ENCODE measurements at regions not wholly inside any gene's neighbourhood (a gene's known extent, or its start where the extent isn't known, plus 50 kb on each side); places are given as distances from the start of the nearest gene placed in this dataset.

GRCh38 chr11:110026858-110027626 lies 66.2 kb upstream of the ZC3H12C start:
- DNase-seq (ENCODE audit: low read depth in 2 of 2) = no peak

GRCh38 chr11:110027627-110028371 lies 65.4 kb upstream of the ZC3H12C start:
- DNase-seq (ENCODE audit: low read depth in 2 of 2) = no peak

GRCh38 chr11:110028921-110029320 lies 64.3 kb upstream of the ZC3H12C start:
- DNase-seq (ENCODE audit: low read depth in 2 of 2) = no peak

GRCh38 chr11:110029714-110030113 lies 63.5 kb upstream of the ZC3H12C start:
- DNase-seq (ENCODE audit: low read depth in 2 of 2) = no peak

GRCh38 chr11:110031171-110031570 lies 62.0 kb upstream of the ZC3H12C start:
- DNase-seq (ENCODE audit: low read depth in 2 of 2) = no peak

GRCh38 chr11:110032259-110032658 lies 60.9 kb upstream of the ZC3H12C start:
- DNase-seq (ENCODE audit: low read depth in 2 of 2) = no peak

GRCh38 chr11:110032957-110033570 lies 60.1 kb upstream of the ZC3H12C start:
- DNase-seq (ENCODE audit: low read depth in 2 of 2) = no peak

- DNase-seq (ENCODE audit: low read depth in 2 of 2) = no peak
Observed at GRCh38 chr11:110034806-110035205, 58.4 kb upstream of the ZC3H12C start.

- no peak for DNase-seq (ENCODE audit: low read depth in 2 of 2)
Observed at GRCh38 chr11:110035357-110035756, 57.8 kb upstream of the ZC3H12C start.

- no peak for DNase-seq (ENCODE audit: low read depth in 2 of 2)
Observed at GRCh38 chr11:110038201-110038600, 55.0 kb upstream of the ZC3H12C start.
